ACC112 (cell line): ENCODE measurements at regions not wholly inside any gene's neighbourhood (a gene's known extent, or its start where the extent isn't known, plus 50 kb on each side); places are given as distances from the start of the nearest gene placed in this dataset.

ENCODE experiments used
- H2AFZ ChIP-seq: fragments of 200-600 bp; sonication (generic); one replicate; pipeline ENCODE4 v1.6.0; 2017; ENCODE audit warnings: antibody characterized with exemption, low read length; ENCODE audit not compliant: unreplicated experiment
- H3K27ac ChIP-seq: fragments of 200-600 bp; sonication (generic); 2 replicates; pipeline ENCODE4 v1.5.1; 2014; ENCODE audit warnings: low read depth, mild to moderate bottlenecking, antibody characterized with exemption, low read length, moderate library complexity
- H3K27me3 ChIP-seq: fragments of 200-600 bp; sonication (generic); 2 replicates; pipeline ENCODE4 v1.6.1; 2014; ENCODE audit warnings: mild to moderate bottlenecking, antibody characterized with exemption, low read length, moderate library complexity, mixed read lengths; ENCODE audit not compliant: insufficient read depth
- H3K36me3 ChIP-seq: fragments of 200-600 bp; sonication (generic); 2 replicates; pipeline ENCODE4 v1.6.1; 2016; ENCODE audit warnings: mild to moderate bottlenecking, antibody characterized with exemption, low read length, moderate library complexity, mixed read lengths; ENCODE audit not compliant: insufficient read depth
- H3K4me1 ChIP-seq: fragments of 200-600 bp; sonication (generic); one replicate; pipeline ENCODE4 v1.6.1; 2016; ENCODE audit warnings: low read length, mixed read lengths; ENCODE audit not compliant: insufficient read depth, unreplicated experiment, control insufficient read depth
- H3K4me3 ChIP-seq: fragments of 200-600 bp; sonication (generic); 2 replicates; pipeline ENCODE4 v1.5.1; 2014; ENCODE audit warnings: mild to moderate bottlenecking, low read depth, low read length
- H3K79me2 ChIP-seq: fragments of 200-600 bp; sonication (generic); one replicate; pipeline ENCODE4 v1.6.0; 2016; ENCODE audit warnings: low read length; ENCODE audit not compliant: control insufficient read depth, unreplicated experiment, insufficient read depth

DNA sequence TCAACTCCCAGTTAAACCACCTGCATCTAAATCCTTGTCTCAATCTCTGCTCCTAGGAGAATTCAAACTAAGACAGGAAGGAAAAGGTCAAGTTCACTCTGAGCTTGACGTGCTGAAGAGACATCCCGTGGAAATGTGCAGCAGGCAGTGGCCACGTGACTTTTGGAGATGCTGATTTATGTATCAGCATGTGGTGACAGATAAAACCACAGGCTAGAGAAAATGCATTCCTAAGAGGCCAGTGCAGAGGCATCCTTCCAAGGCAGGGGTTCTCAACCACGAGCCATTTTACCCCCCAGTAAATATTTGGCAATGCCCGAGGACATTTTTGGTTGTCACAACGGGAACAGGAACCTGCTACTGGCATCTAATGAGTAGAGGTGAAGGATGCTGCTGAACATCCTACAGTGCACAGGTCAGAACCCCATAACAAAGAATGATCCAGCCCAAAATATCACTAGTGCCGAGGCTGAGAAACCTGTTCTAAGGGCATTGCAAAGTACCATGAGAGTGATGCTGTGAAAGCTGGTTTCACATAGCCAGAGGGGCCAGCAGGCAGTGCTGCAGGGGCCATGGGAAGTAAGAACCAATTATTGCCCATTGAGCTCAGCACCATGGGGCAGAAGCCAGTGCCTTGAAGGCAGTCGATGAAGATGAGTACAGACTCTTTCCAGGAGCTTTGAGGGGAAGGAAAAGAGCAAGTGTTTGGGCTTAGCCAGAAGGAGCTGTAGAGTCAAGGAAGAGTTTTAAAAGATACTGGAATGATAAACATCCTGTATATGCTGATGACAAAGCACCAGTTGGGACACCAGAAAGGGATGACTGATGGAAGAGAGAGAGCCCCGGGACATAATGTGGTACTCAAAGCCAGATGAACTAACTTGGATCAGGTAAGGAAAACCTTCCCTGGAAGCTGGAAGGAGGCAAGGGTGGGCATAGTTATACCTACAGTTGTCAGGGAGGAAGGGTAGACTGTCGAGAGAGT, 174.6 kb downstream of the HAUS1 start:
- Histone ChIP-seq H3K36me3 (no peaks in the 10 kb centered on the region), H3K79me2 (no peaks in the 10 kb centered on the region), H3K4me3 (no peak overlapping the region), H2AFZ (no peak overlapping the region), H3K27me3 (no peaks in the 10 kb centered on the region), H3K4me1 (peaks cover 20% of the 10 kb centered on the region), H3K27ac (no peak overlapping the region)

DNA sequence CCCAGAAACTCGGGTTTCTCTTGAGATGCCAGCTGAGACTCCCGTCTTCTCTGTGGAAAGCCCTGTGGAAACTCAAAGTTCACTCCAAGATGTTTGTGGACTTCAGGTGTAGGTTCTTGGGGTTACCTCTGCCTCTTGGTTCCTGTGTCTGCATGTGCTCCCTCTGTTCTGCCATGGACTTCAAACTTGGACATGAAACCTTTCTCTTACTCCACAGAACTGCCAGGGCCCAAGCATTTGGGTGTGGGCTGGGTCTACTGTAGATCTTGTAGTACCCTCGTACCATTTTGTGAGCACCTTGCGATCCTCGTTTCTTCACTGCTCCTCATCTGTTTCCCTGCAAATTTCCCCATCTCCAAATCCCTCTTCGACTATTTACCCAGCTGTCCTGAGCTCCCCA, 175.5 kb downstream of the HAUS1 start:
- Histone ChIP-seq H3K27me3 (0 out of 2 replicates have a peak, but pooled peaks cover 4% of the 10 kb centered on the region), H3K79me2 (no peaks in the 10 kb centered on the region), H3K4me3 (no peak overlapping the region), H3K4me1 (peaks cover 20% of the 10 kb centered on the region), H3K36me3 (no peaks in the 10 kb centered on the region), H3K27ac (no peak overlapping the region), H2AFZ (no peak overlapping the region)

DNA sequence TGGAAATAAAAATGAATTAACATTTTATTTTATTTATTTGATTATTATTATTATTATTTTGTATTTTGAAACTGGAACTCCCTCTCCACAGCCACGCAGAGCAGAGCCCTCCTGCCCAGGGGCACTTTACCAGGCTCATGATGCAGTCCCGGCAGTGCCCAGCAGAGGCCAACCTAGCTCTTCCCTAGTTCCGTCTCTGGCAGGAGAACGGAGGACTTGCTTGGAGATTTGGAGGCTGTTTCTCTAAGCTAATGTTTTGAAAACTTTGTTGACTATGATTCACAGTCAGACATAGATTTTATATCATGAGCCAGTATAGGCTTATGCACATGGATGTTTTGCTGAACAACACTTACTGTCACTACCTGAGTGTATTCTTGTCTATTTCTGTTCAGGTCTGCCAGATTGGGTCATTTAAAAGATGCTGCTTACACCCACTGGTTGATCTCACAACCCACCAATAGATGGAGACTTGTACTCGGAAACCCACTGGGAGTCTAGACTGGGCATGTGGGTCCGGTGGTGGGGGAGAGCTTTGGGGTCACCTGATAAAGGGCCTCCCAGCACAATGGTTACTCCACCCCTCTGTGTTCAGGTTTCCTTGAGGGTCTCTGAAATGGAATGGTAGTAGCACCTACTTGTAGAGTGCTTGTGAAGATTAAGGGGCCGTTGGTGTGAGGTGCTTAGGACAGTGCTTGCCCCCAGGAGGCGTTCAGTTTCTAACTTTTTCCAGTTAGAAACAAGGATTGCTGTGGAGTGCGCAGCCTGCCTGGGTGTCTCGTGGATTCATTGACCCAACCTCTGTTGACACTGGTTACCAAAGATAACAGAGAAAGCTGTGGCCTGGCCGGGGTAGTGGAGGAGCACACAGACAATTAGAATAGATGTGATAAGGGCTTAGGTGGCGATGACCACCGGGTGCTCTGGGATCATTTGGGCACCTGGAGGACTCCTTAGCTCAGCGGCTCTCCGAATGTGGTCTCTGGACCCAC, 177.3 kb downstream of the HAUS1 start:
- Histone ChIP-seq H2AFZ (no peak overlapping the region), H3K27ac (no peak overlapping the region), H3K79me2 (no peaks in the 10 kb centered on the region), H3K36me3 (no peaks in the 10 kb centered on the region), H3K4me3 (no peak overlapping the region), H3K27me3 (peaks cover 16% of the 10 kb centered on the region), H3K4me1 (peaks cover 20% of the 10 kb centered on the region)

DNA sequence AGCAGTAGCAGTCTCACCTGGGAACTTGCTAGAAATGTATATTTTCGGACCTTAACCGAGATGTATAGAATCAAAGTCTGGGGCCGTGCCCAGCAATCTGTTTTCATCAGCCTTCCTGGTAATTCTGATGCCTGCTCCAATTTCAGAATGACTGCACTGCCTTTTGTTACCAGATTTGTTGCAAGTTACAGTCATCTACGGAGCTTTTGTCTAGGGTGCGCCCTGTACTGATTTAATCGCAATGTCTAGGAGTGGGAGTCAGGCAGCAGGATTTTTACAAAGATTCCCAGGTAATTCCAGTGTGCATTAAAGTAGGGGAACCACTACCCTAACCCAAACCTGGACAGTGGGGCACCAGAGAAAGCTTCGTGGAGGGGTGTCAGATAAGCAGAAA, 178.0 kb downstream of the HAUS1 start:
- no peaks in the 10 kb centered on the region for H3K79me2 ChIP-seq
- H3K4me3 ChIP-seq, result no peak overlapping the region

DNA sequence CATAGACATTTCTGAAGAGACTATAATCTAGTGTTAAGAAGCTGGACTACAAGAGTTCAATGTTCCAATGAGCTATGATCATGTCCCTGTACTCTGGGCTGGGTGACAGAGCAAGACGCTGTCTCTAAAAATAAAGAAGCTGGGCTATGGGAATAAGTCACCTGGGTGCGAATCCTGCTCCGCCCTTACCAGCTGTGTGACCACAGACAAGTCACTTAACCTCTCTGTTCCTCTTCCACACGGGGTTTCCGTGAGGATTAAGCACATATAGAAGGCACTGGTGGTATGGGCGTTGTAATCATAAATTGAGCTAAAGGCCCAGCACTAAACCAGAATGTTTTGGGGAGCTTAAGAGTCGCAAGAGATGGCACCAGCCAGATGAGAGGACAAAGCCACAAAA, 178.5 kb downstream of the HAUS1 start:
- H3K4me3 ChIP-seq, result no peak overlapping the region
- H3K27me3 ChIP-seq, result peaks cover 27% of the 10 kb centered on the region
- H3K27ac ChIP-seq, result no peak overlapping the region
- H3K36me3 ChIP-seq, result no peaks in the 10 kb centered on the region
- H2AFZ ChIP-seq, result no peak overlapping the region
- no peaks in the 10 kb centered on the region for H3K79me2 ChIP-seq
- H3K4me1 ChIP-seq, result peaks cover 19% of the 10 kb centered on the region

More for the DNA sequence above, 178.0 kb downstream of the HAUS1 start:
- Histone ChIP-seq H3K36me3 (no peaks in the 10 kb centered on the region), H3K27ac (no peak overlapping the region), H3K27me3 (peaks cover 22% of the 10 kb centered on the region), H2AFZ (no peak overlapping the region), H3K4me1 (peaks cover 20% of the 10 kb centered on the region)

DNA sequence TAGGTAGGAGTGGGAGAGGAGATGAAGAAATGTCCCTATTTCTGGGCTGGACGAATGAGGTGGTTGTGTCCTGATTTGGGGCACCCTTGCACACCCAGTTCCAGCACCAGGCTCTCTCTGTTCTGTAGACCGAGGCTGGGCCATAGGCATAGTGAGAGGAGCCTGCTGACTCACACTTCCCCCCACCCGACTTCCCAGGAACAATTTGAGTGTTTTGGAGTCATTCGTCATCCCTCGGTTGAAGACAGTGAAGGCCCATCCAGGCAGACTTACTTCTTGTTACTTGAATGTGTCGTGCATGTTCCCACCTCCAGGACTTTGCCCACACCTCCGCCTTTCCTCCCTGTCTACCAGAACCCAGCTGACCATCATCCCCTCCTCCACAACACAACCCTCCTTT, 179.1 kb downstream of the HAUS1 start:
- H2AFZ ChIP-seq, result no peak overlapping the region
- peaks cover 13% of the 10 kb centered on the region for H3K4me1 ChIP-seq
- H3K27ac ChIP-seq, result no peak overlapping the region
- no peak overlapping the region for H3K4me3 ChIP-seq
- no peaks in the 10 kb centered on the region for H3K79me2 ChIP-seq
- H3K27me3 ChIP-seq, result peaks cover 30% of the 10 kb centered on the region
- no peaks in the 10 kb centered on the region for H3K36me3 ChIP-seq

DNA sequence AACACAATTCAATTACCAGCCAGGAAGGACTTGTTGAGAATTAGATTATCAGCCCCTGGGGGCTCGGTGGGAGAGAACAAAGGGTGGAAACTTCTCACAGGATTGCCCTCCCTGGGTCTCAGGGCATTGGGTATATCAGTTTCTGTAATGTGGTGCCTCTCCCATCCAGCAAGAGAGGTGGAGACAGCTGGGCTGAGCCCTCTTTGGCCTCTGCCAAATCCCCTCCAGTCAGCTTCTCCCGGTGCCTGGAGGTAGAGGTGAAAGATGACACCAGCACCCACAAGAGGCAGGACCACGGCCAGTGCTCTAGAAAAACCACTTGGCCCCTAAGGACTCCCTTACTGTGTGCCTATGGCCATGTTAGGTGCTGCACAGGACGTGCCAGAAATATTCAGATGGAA, 179.7 kb downstream of the HAUS1 start:
- Histone ChIP-seq H2AFZ (no peak overlapping the region), H3K36me3 (no peaks in the 10 kb centered on the region), H3K4me1 (peaks cover 7% of the 10 kb centered on the region), H3K27ac (no peak overlapping the region), H3K27me3 (peaks cover 33% of the 10 kb centered on the region), H3K4me3 (no peak overlapping the region), H3K79me2 (no peaks in the 10 kb centered on the region)

DNA sequence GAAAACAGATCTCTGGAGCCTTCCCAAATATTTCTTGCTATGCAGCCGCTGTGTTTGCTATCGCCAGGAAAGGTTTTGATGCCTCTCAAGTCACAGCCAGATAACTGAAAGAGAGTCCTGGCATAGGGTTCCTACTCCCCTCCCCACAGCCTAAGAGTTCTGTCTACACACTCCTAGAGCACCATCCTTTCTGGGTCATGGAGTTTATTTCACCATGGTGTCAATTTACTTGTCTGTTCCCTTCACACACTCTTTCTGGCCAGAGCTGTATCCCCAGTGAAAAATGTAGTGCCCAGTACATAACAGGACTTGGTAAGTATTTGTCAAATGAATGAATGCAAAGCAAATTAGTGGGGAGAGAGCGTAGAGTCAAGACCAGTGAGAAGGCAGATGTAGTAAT, 185.3 kb downstream of the HAUS1 start:
- H2AFZ ChIP-seq, result no peak overlapping the region
- H3K36me3 ChIP-seq, result no peaks in the 10 kb centered on the region
- H3K4me1 ChIP-seq, result no peaks in the 10 kb centered on the region
- H3K4me3 ChIP-seq, result no peak overlapping the region
- peaks cover 42% of the 10 kb centered on the region for H3K27me3 ChIP-seq
- H3K27ac ChIP-seq, result no peak overlapping the region
- no peaks in the 10 kb centered on the region for H3K79me2 ChIP-seq

DNA sequence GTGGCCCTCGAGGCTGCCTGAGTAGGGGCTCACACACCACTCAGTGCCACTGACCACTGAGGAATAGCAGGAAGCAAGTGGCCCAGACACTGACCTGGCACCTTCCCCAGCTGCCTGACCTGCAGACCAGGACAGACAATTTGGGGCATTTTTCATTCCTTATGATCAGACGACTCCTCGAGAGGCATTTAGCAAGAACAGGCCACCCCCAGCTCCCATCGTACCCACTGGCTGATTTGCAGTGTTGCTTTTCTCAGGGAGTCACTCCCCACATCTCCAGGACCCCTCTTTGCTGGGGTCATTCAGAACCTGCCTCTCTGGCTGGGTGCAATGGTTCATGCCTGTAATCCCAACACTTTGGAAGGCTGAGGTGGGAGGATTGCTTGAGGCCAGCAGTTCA, 185.7 kb downstream of the HAUS1 start:
- Histone ChIP-seq H3K27me3 (peaks cover 42% of the 10 kb centered on the region), H3K4me3 (no peak overlapping the region), H3K27ac (no peak overlapping the region), H3K36me3 (no peaks in the 10 kb centered on the region), H2AFZ (no peak overlapping the region), H3K79me2 (no peaks in the 10 kb centered on the region), H3K4me1 (no peaks in the 10 kb centered on the region)

DNA sequence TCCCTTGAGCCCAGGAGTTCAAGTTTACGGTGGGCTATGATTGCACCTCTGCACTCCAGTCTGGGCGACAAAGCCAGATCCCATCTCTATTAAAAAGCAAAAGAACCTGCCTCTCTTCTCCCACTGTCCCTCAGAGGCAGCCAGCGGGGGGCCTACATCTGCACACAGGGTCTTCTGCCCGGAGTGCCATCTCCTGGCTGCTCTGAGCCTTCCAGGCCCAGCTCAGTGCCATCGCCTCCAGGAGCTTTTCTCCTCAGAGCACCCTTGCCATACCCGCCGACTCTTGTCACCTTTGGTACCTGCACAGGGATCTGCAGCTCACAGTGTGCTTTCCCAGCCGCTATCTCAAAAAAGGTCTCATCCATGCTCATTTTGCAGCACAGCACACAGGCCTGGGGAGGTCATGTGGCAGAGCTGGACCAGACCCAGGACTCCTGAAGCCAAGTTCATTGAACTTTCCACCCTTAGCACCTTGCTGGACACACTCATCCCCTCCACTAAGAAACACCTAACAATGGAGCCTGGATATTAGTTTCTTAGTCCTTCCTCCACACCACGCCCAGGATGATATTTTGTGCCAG, 186.3 kb downstream of the HAUS1 start:
- no peak overlapping the region for H2AFZ ChIP-seq
- no peaks in the 10 kb centered on the region for H3K4me1 ChIP-seq
- peaks cover 37% of the 10 kb centered on the region for H3K27me3 ChIP-seq
- no peak overlapping the region for H3K4me3 ChIP-seq
- no peak overlapping the region for H3K27ac ChIP-seq
- no peaks in the 10 kb centered on the region for H3K79me2 ChIP-seq
- no peaks in the 10 kb centered on the region for H3K36me3 ChIP-seq
